Hepatocyte (in vitro differentiated cells): ENCODE measurements at regions not wholly inside any gene's neighbourhood (a gene's known extent, or its start where the extent isn't known, plus 50 kb on each side); places are given as distances from the start of the nearest gene placed in this dataset.

Source experiments
- DNase-seq: peaks from one replicate; pipeline ENCODE4 v3.0.0-alpha.2; 2016; ENCODE audit warnings: low spot score
- H2AFZ ChIP-seq: fragments of 200-600 bp; sonication (generic); 2 replicates; pipeline ENCODE4 v1.6.0; 2016; ENCODE audit warnings: antibody characterized with exemption, mild to moderate bottlenecking
- H3K27ac ChIP-seq: fragments of 200-600 bp; sonication (generic); 2 replicates; pipeline ENCODE4 v1.5.1; 2016; ENCODE audit warnings: mild to moderate bottlenecking
- H3K27me3 ChIP-seq: fragments of 200-600 bp; sonication (generic); 2 replicates; pipeline ENCODE4 v1.6.1; 2016
- H3K36me3 ChIP-seq: fragments of 200-600 bp; sonication (generic); replicated peaks from 2 replicates; pipeline ENCODE4 v1.5.1; 2016; ENCODE audit warnings: low read depth; ENCODE audit not compliant: insufficient read depth
- H3K4me1 ChIP-seq: fragments of 200-600 bp; sonication (generic); 2 replicates; pipeline ENCODE4 v1.5.1; 2016; ENCODE audit warnings: mild to moderate bottlenecking, moderate library complexity; ENCODE audit not compliant: insufficient read depth
- H3K4me2 ChIP-seq: fragments of 200-600 bp; sonication (generic); 2 replicates; pipeline ENCODE4 v1.6.0; 2016
- H3K4me3 ChIP-seq: fragments of 200-600 bp; sonication (generic); 2 replicates; pipeline ENCODE4 v1.5.1; 2016; ENCODE audit warnings: mild to moderate bottlenecking
- H3K79me2 ChIP-seq: fragments of 200-600 bp; sonication (generic); 2 replicates; pipeline ENCODE4 v1.6.0; 2017; ENCODE audit warnings: mild to moderate bottlenecking
- H3K9me2 ChIP-seq: fragments of 200-600 bp; sonication (generic); replicated peaks from 2 replicates; pipeline ENCODE4 v1.6.0; 2017; ENCODE audit warnings: mild to moderate bottlenecking; ENCODE audit not compliant: insufficient read depth
- H3K9me3 ChIP-seq: fragments of 200-600 bp; sonication (generic); 2 replicates; pipeline ENCODE4 v1.5.1; 2016; ENCODE audit warnings: low read depth, mild to moderate bottlenecking
- H4K20me1 ChIP-seq: fragments of 200-600 bp; sonication (generic); 2 replicates; pipeline ENCODE4 v1.6.0; 2016; ENCODE audit warnings: mild to moderate bottlenecking; ENCODE audit not compliant: insufficient read depth, poor library complexity, severe bottlenecking
- EZH2 ChIP-seq: fragments of 200-600 bp; sonication (generic); IDR thresholded peaks from 2 replicates; pipeline ENCODE4 v1.6.1; 2016; ENCODE audit warnings: antibody characterized with exemption, mild to moderate bottlenecking, borderline replicate concordance
- EZH2phosphoT487 ChIP-seq: fragments of 200-600 bp; sonication (generic); IDR thresholded peaks from one replicate; pipeline ENCODE4 v1.6.1; 2018; ENCODE audit warnings: antibody characterized with exemption, mild to moderate bottlenecking, low read depth, moderate library complexity; ENCODE audit not compliant: unreplicated experiment, severe bottlenecking
- WGBS: methylation state at CpG from one replicate; pipeline ENCODE4 v1.1.6; 2016; ENCODE audit warnings: low lambda C conversion rate; ENCODE audit errors: missing lambda C conversion rate; 5-methylcytosine and 5-hydroxymethylcytosine counted together
- TF ChIP-seq, protein P1 (sequence below): fragments of 200-600 bp; sonication (generic); IDR thresholded peaks from 2 replicates; pipeline ENCODE4 v1.5.1; 2016; ENCODE audit warnings: antibody characterized with exemption, mild to moderate bottlenecking; ENCODE audit not compliant: poor library complexity

DNA sequence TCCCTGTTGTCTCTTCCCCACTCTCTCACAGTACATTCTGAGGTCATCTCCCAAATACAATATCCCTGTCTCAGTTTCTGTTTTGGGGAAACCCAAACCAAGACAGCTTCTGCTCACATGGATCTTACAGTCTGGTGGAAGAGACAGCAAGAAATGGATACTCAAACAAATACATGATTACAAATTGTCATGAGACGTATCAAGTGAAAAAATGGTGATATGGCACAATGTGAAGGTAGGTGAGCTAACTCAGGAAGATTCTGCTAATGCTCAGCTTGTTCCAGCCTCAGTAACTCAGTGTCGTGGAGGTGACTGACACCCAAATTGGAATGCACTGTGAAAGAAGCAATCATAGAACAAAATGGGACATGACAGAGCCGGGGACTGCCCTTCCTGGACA lies 68.3 kb downstream of the CHST1 start:
- Histone ChIP-seq H3K4me2 (no peak overlapping the region), H2AFZ (no peak overlapping the region), H3K9me3 (no peaks in the 10 kb centered on the region), H3K4me1 (no peaks in the 10 kb centered on the region), H3K27ac (no peak overlapping the region), H3K79me2 (no peaks in the 10 kb centered on the region), H3K36me3 (no peaks in the 10 kb centered on the region), H3K9me2 (no peaks in the 10 kb centered on the region), H3K4me3 (no peak overlapping the region), H3K27me3 (peaks cover 7% of the 10 kb centered on the region), H4K20me1 (no peaks in the 10 kb centered on the region)
- WGBS = 79% methylated on average over 3 of the region's 3 CpGs
- DNase-seq = no peak
- no peak for TF ChIP-seq EZH2phosphoT487
- TF ChIP-seq, protein P1, sequence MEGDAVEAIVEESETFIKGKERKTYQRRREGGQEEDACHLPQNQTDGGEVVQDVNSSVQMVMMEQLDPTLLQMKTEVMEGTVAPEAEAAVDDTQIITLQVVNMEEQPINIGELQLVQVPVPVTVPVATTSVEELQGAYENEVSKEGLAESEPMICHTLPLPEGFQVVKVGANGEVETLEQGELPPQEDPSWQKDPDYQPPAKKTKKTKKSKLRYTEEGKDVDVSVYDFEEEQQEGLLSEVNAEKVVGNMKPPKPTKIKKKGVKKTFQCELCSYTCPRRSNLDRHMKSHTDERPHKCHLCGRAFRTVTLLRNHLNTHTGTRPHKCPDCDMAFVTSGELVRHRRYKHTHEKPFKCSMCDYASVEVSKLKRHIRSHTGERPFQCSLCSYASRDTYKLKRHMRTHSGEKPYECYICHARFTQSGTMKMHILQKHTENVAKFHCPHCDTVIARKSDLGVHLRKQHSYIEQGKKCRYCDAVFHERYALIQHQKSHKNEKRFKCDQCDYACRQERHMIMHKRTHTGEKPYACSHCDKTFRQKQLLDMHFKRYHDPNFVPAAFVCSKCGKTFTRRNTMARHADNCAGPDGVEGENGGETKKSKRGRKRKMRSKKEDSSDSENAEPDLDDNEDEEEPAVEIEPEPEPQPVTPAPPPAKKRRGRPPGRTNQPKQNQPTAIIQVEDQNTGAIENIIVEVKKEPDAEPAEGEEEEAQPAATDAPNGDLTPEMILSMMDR = no peak
- no peak for TF ChIP-seq EZH2

DNA sequence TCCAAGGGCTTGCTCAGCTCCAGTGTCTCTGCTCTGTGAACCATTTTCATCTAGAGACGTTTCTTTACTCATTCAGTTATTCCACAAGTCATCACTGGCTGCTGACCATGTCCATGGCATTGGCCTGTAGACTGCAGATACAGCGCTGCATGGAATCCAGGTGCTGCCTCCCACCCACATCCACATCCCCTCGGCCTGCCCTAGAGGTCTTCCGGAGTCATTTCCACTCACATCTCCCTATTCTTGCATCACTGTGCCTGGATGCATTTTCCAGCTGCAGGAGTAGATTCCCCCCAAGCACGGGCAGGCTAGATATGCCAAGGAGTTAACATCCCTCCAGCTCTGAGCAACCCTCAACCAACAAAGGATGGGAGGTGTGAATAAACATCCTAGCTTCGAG lies 68.9 kb downstream of the CHST1 start:
- Histone ChIP-seq H3K27me3 (peaks cover 7% of the 10 kb centered on the region), H3K4me2 (no peak overlapping the region), H3K27ac (no peak overlapping the region), H3K36me3 (no peaks in the 10 kb centered on the region), H3K9me3 (no peaks in the 10 kb centered on the region), H3K4me3 (no peak overlapping the region), H3K79me2 (no peaks in the 10 kb centered on the region), H2AFZ (no peak overlapping the region), H3K9me2 (no peaks in the 10 kb centered on the region), H3K4me1 (no peaks in the 10 kb centered on the region), H4K20me1 (no peaks in the 10 kb centered on the region)
- no peak for TF ChIP-seq EZH2phosphoT487
- TF ChIP-seq, protein P1 = no peak
- TF ChIP-seq EZH2 = no peak
- DNase-seq = no peak
- WGBS = 70% methylated on average over 6 of the region's 6 CpGs

DNA sequence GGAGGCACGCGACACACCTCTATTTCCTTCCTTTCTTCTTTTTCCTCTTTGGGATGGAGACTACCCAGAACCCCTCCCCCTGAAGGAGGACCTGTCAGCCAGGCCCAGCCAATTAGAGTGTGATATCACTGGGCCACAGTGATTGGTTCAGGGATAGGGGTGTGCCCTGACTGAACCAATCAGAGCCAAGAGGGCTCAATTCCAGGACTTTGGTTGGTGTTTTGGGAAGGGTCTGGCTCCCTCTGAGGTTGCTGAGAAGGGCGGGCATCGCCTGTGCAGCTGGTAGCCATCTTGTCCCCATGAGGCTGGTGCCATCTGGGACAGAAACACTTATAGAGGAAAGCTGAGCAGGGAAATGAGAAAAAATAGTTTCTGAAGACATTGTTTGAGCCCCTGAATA lies 71.4 kb downstream of the CHST1 start:
- no peaks in the 10 kb centered on the region for H3K36me3 ChIP-seq
- peaks cover 7% of the 10 kb centered on the region for H3K27me3 ChIP-seq

DNA sequence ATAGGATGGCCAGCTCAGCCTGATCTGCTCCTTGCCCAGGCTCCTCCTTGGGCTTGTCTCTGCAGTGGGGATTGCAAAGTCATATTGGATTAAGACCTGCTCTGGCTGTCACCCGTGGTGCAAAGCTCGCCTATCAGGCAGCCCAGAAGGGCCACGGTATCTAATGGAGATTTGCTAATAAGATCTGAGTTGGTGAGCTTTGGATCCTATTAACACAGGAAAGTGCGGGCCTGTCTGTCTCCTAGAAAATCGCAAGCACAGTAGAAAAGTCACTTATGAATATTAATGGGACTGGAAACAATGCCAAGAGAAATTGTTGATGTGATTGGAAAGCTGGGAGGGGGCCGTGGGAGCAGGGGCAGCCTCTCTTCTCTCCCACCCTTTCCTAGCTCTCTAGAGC lies 72.8 kb downstream of the CHST1 start:
- H3K9me3 ChIP-seq = no peaks in the 10 kb centered on the region
- H3K36me3 ChIP-seq = no peaks in the 10 kb centered on the region
- H3K4me1 ChIP-seq = no peaks in the 10 kb centered on the region
- no peaks in the 10 kb centered on the region for H3K79me2 ChIP-seq
- H2AFZ ChIP-seq = no peak overlapping the region
- peaks cover 7% of the 10 kb centered on the region for H3K27me3 ChIP-seq
- no peak overlapping the region for H3K27ac ChIP-seq
- H3K4me2 ChIP-seq = no peak overlapping the region
- H3K9me2 ChIP-seq = no peaks in the 10 kb centered on the region
- H3K4me3 ChIP-seq = no peak overlapping the region
- no peak for DNase-seq
- no peaks in the 10 kb centered on the region for H4K20me1 ChIP-seq
- 73% methylated on average over 6 of the region's 6 CpGs for WGBS
- no peak for TF ChIP-seq EZH2

More for the DNA sequence above, 71.4 kb downstream of the CHST1 start:
- no peak for DNase-seq
- Histone ChIP-seq H3K9me2 (no peaks in the 10 kb centered on the region), H3K79me2 (no peaks in the 10 kb centered on the region), H3K4me1 (no peaks in the 10 kb centered on the region), H2AFZ (no peak overlapping the region), H3K9me3 (no peaks in the 10 kb centered on the region), H4K20me1 (no peaks in the 10 kb centered on the region), H3K4me3 (no peak overlapping the region), H3K4me2 (no peak overlapping the region), H3K27ac (no peak overlapping the region)
- WGBS = 100% methylated on average over 4 of the region's 4 CpGs
- TF ChIP-seq EZH2 (no peak), EZH2phosphoT487 (no peak)
